K562 (cell line): ENCODE measurements at regions not wholly inside any gene's neighbourhood (a gene's known extent, or its start where the extent isn't known, plus 50 kb on each side); places are given as distances from the start of the nearest gene placed in this dataset.

Experiments
- ATAC-seq: fragments of 200-7000 bp; cut with Tn5 transposase; 3 replicates; pipeline ENCODE4 v1.9.1; 2020; ENCODE audit warnings: moderate library complexity
- BruUV-seq: library from RNA; stranded (reverse); fragments of 400-500 nt; replicated peaks from 2 replicates; lab custom pipeline; 2021; lab: Mats Ljungman, UMichigan
- CTCF ChIA-PET: fragments of 300-600 bp; formaldehyde crosslinking; extraction: SDS; loops from one replicate; lab custom pipeline; 2021; ENCODE audit warnings: low intra/inter-chr PET ratio; lab: Yijun Ruan, JAX
- POLR2A ChIA-PET: fragments of 300-600, 350-650 bp; sonication (Branson Sonifier 250); formaldehyde crosslinking; extraction: SDS; loops from one replicate; lab custom pipeline; 2021; ENCODE audit warnings: antibody characterized with exemption, inconsistent platforms; lab: Yijun Ruan, JAX
- DNase-seq, 4 experiments: peaks; one replicate each; pipeline versions ENCODE4 v3.0.0 to v3.0.0-alpha.2; 2011 to 2018; ENCODE audit warnings: low spot score in 3 of 4, mixed read lengths in 3 of 4; ENCODE audit errors: extremely low read depth in 1 of 4
- FAIRE-seq: peaks from 2 replicates; lab custom pipeline; 2011; peaks lifted over from hg19 to GRCh38; lab: Jason Lieb, UNC
- H2AFZ ChIP-seq: 2 replicates; pipeline ENCODE4 v1.6.0; 2011; ENCODE audit warnings: low read depth, low read length, control low read depth, inconsistent platforms
- H3K27ac ChIP-seq: fragments of 200-600 bp; 3 replicates; pipeline ENCODE4 v1.8.0; 2011; ENCODE audit warnings: low read depth, mild to moderate bottlenecking, control low read depth, inconsistent platforms, low read length, moderate library complexity, mixed read lengths; ENCODE audit errors: extremely low read depth
- H3K27me3 ChIP-seq, 2 experiments: fragments of 300-600 bp in 1 of 2; 2 replicates in 1 of 2; 3 replicates in 1 of 2; pipeline versions ENCODE4 v1.6.0 to v1.8.0; 2011; ENCODE audit warnings: inconsistent platforms in 2 of 2, low read length in 2 of 2, mild to moderate bottlenecking in 1 of 2, mixed read lengths in 1 of 2, moderate library complexity in 1 of 2; ENCODE audit not compliant: control insufficient read depth in 2 of 2, insufficient read depth in 2 of 2
- H3K36me3 ChIP-seq: fragments of 300-600 bp; 3 replicates; pipeline ENCODE4 v1.8.0; 2011; ENCODE audit warnings: mild to moderate bottlenecking, low read length, inconsistent platforms; ENCODE audit not compliant: control insufficient read depth, insufficient read depth
- H3K4me1 ChIP-seq, 2 experiments: fragments of 200-600 bp in 1 of 2; replicated peaks in 1 of 2; 2 replicates in 1 of 2; 3 replicates in 1 of 2; pipeline versions ENCODE4 v1.5.1 to v1.8.0; 2011; ENCODE audit warnings: inconsistent platforms in 2 of 2, low read length in 2 of 2, mild to moderate bottlenecking in 1 of 2, mixed read lengths in 1 of 2, moderate library complexity in 1 of 2; ENCODE audit not compliant: control insufficient read depth in 2 of 2, insufficient read depth in 2 of 2
- H3K4me2 ChIP-seq: 2 replicates; pipeline ENCODE4 v1.6.1; 2011; ENCODE audit warnings: low read length, control low read depth, inconsistent platforms, mixed read lengths; ENCODE audit not compliant: insufficient read depth
- H3K4me3 ChIP-seq: fragments of 200-600 bp; sonication (generic), shearing (Covaris generic); 2 replicates; pipeline ENCODE4 v1.5.1; 2016; ENCODE audit warnings: control low read depth, inconsistent platforms
- H3K79me2 ChIP-seq: fragments of 200-600 bp; 3 replicates; pipeline ENCODE4 v1.8.0; 2011; ENCODE audit warnings: low read length, inconsistent platforms; ENCODE audit not compliant: control insufficient read depth, insufficient read depth
- H3K9ac ChIP-seq, 2 experiments: 2 replicates each; pipeline versions ENCODE4 v1.6.0 to v1.6.1; 2011; ENCODE audit warnings: low read depth in 2 of 2, low read length in 2 of 2, control low read depth in 1 of 2, inconsistent platforms in 1 of 2, mild to moderate bottlenecking in 1 of 2, mixed read lengths in 1 of 2; ENCODE audit not compliant: insufficient read depth in 1 of 2
- H3K9me1 ChIP-seq: one replicate; pipeline ENCODE4 v1.6.0; 2011; ENCODE audit warnings: inconsistent platforms, mild to moderate bottlenecking, low read length, moderate library complexity; ENCODE audit not compliant: control insufficient read depth, insufficient read depth
- H3K9me3 ChIP-seq: replicated peaks from 2 replicates; pipeline ENCODE4 v1.5.1; 2011; ENCODE audit warnings: low read depth, low read length, inconsistent platforms; ENCODE audit not compliant: control insufficient read depth, insufficient read depth
- H4K20me1 ChIP-seq: replicated peaks from 2 replicates; pipeline ENCODE4 v1.6.1; 2011; ENCODE audit warnings: low read length, inconsistent platforms, mixed read lengths; ENCODE audit not compliant: control insufficient read depth, insufficient read depth
- ATF3 ChIP-seq, 2 experiments: fragments of 450-650 bp in 1 of 2; sonication (generic) in 1 of 2; formaldehyde crosslinking in 1 of 2; IDR thresholded peaks in 1 of 2; conservative IDR thresholded peaks in 1 of 2; 2 replicates each; pipeline versions ENCODE4 v1.6.1 to v1.8.1; 2016 to 2023; ENCODE audit warnings: mild to moderate bottlenecking in 2 of 2, moderate library complexity in 2 of 2, inconsistent platforms in 1 of 2, missing genetic modification reagents in 1 of 2
- FOS ChIP-seq: IDR thresholded peaks from 3 replicates; pipeline ENCODE4 v1.6.1; 2011; ENCODE audit not compliant: insufficient read length; ENCODE audit errors: extremely low read depth
- RREB1 ChIP-seq: fragments of 250-450 bp; sonication (Bioruptor Pico); IDR thresholded peaks from 2 replicates; pipeline ENCODE4 v1.4.0; 2020
- ZBTB43 ChIP-seq: sonication (generic); formaldehyde crosslinking; IDR thresholded peaks from 2 replicates; pipeline ENCODE4 v1.8.0; 2023; ENCODE audit warnings: mild to moderate bottlenecking, missing genetic modification reagents
- ZNF23 ChIP-seq: fragments of 250-450 bp; sonication (Bioruptor Pico); IDR thresholded peaks from 2 replicates; pipeline ENCODE4 v1.4.0; 2020; ENCODE audit warnings: mild to moderate bottlenecking
- WGBS: fragments of 100-300 bp; shearing (Covaris generic); methylation state at CpG from one replicate; pipeline ENCODE4 v1.1.6; 2016; ENCODE audit warnings: low coverage, mixed read lengths; ENCODE audit not compliant: insufficient coverage; ENCODE audit errors: missing lambda C conversion rate; 5-methylcytosine and 5-hydroxymethylcytosine counted together
- in situ Hi-C: fragments of 300-500 bp; cut with MboI; formaldehyde crosslinking; loops from 4 replicates; pipeline ENCODE4 v1.15.0; 2018; ENCODE audit warnings: inconsistent platforms, mixed read lengths
- intact Hi-C: fragments of 100-400 bp; cut with micrococcal nuclease; formaldehyde crosslinking; loops from 2 replicates; pipeline ENCODE4 v1.14.2; 2022

GRCh38 chr4:33737726-33738125 lies 2506.6 kb downstream of the ARAP2 start:
- BruUV-seq: no TSS peak
- Histone ChIP-seq H3K9me3 (no peaks in the 10 kb centered on the region; the same call in 1 of the 2 replicates), H3K27me3 (no peaks in the 10 kb centered on the region), H2AFZ (no peak overlapping the region), H4K20me1 (no peaks in the 10 kb centered on the region), H3K27ac (no peak overlapping the region), H3K9ac (no peak overlapping the region), H3K4me2 (no peak overlapping the region), H3K36me3 (no peaks in the 10 kb centered on the region), H3K4me3 (no peak overlapping the region), H3K4me1 (no peaks in the 10 kb centered on the region), H3K9me1 (no peaks in the 10 kb centered on the region), H3K79me2 (no peaks in the 10 kb centered on the region)
- in situ Hi-C loops: no loop called here
- WGBS: 2% methylated on average over 2 of the region's 2 CpGs
- intact Hi-C loops: no loop called here
- ATAC-seq: no peak
- no peak for DNase-seq
- TF ChIP-seq ATF3 (IDR thresholded peaks at IDR 0.05) (no peak), ATF3 (CRISPR knock-in tag; conservative IDR thresholded peaks at IDR 0.05) (no peak), ZBTB43 (no peak), FOS (no peak), ZNF23 (CRISPR knock-in tag) (no peak), RREB1 (CRISPR knock-in tag) (no peak)
- ChIA-PET POLR2A (no interaction called here), CTCF (no interaction called here)
- no peak for FAIRE-seq
